GM23338 (cell line): ENCODE measurements at regions not wholly inside any gene's neighbourhood (a gene's known extent, or its start where the extent isn't known, plus 50 kb on each side); places are given as distances from the start of the nearest gene placed in this dataset.

ENCODE experiments used
- ATAC-seq: fragments of 200-7000 bp; cut with Tn5 transposase; 3 replicates; pipeline ENCODE4 v1.9.1; 2020
- DNase-seq: peaks from one replicate; pipeline ENCODE4 v3.0.0-alpha.2; 2015; ENCODE audit warnings: low spot score
- H2AFZ ChIP-seq: fragments of 200-600 bp; sonication (generic); 2 replicates; pipeline ENCODE4 v1.8.0; 2016; ENCODE audit warnings: antibody characterized with exemption, mild to moderate bottlenecking, moderate library complexity
- H3F3A ChIP-seq: fragments of 200-600 bp; sonication (generic); replicated peaks from 2 replicates; pipeline ENCODE4 v1.8.0; 2017; ENCODE audit warnings: antibody characterized with exemption, mixed run types, low read depth
- H3K27ac ChIP-seq: fragments of 200-600 bp; sonication (generic); 2 replicates; pipeline ENCODE4 v1.6.1; 2016; ENCODE audit warnings: low read depth
- H3K27me3 ChIP-seq: fragments of 200-600 bp; sonication (generic); 2 replicates; pipeline ENCODE4 v1.8.0; 2016; ENCODE audit warnings: mild to moderate bottlenecking, mixed run types, moderate library complexity; ENCODE audit not compliant: insufficient read depth
- H3K36me3 ChIP-seq: fragments of 200-600 bp; sonication (generic); 2 replicates; pipeline ENCODE4 v1.8.0; 2016; ENCODE audit warnings: mild to moderate bottlenecking; ENCODE audit not compliant: insufficient read depth
- H3K4me1 ChIP-seq: fragments of 200-600 bp; sonication (generic); 2 replicates; pipeline ENCODE4 v1.8.0; 2016; ENCODE audit warnings: mild to moderate bottlenecking, moderate library complexity; ENCODE audit not compliant: insufficient read depth
- H3K4me2 ChIP-seq: fragments of 200-600 bp; sonication (generic); 2 replicates; pipeline ENCODE4 v1.7.1; 2017; ENCODE audit warnings: mixed run types
- H3K4me3 ChIP-seq: fragments of 200-600 bp; sonication (generic); 2 replicates; pipeline ENCODE4 v1.6.1; 2016; ENCODE audit warnings: mixed run types
- H3K79me2 ChIP-seq: fragments of 200-600 bp; sonication (generic); replicated peaks from 2 replicates; pipeline ENCODE4 v1.8.0; 2017; ENCODE audit warnings: mild to moderate bottlenecking; ENCODE audit not compliant: insufficient read depth
- H3K9me2 ChIP-seq: fragments of 200-600 bp; sonication (generic); 2 replicates; pipeline ENCODE4 v1.8.0; 2017; ENCODE audit not compliant: insufficient read depth
- H4K20me1 ChIP-seq: fragments of 200-600 bp; sonication (generic); replicated peaks from 2 replicates; pipeline ENCODE4 v1.8.0; 2017; ENCODE audit warnings: mild to moderate bottlenecking; ENCODE audit not compliant: insufficient read depth
- H3K27ac Mint-ChIP-seq: 2 replicates; pipeline ENCODE4 v1.8.0; 2020; ENCODE audit warnings: inconsistent platforms, mild to moderate bottlenecking, moderate library complexity, mixed read lengths
- H3K27me3 Mint-ChIP-seq: 3 replicates; pipeline ENCODE4 v1.8.0; 2022; ENCODE audit warnings: low read depth, mild to moderate bottlenecking, moderate library complexity, mixed read lengths, inconsistent platforms; ENCODE audit not compliant: insufficient read depth, poor library complexity
- H3K36me3 Mint-ChIP-seq: 3 replicates; pipeline ENCODE4 v1.8.0; 2021; ENCODE audit warnings: low read depth, mild to moderate bottlenecking, inconsistent platforms, moderate library complexity, mixed read lengths
- H3K4me1 Mint-ChIP-seq: 3 replicates; pipeline ENCODE4 v1.8.0; 2020; ENCODE audit warnings: mild to moderate bottlenecking, inconsistent platforms, mixed read lengths
- H3K4me3 Mint-ChIP-seq: 3 replicates; pipeline ENCODE4 v1.8.0; 2021; ENCODE audit warnings: moderate library complexity, mild to moderate bottlenecking, inconsistent platforms, mixed read lengths
- H3K9me3 Mint-ChIP-seq: 3 replicates; pipeline ENCODE4 v1.8.0; 2020; ENCODE audit warnings: moderate library complexity, mild to moderate bottlenecking, inconsistent platforms, mixed read lengths
- CREB1 ChIP-seq: fragments of 250-450 bp; sonication (Bioruptor Pico); IDR thresholded peaks from 2 replicates; pipeline ENCODE4 v1.5.0; 2020; ENCODE audit warnings: low read depth, mild to moderate bottlenecking, moderate library complexity
- EZH2 ChIP-seq: fragments of 200-600 bp; sonication (generic); IDR thresholded peaks from one replicate; pipeline ENCODE4 v1.8.0; 2017; ENCODE audit warnings: antibody characterized with exemption, mild to moderate bottlenecking, low read depth; ENCODE audit not compliant: unreplicated experiment
- EZH2phosphoT487 ChIP-seq: fragments of 200-600 bp; sonication (generic); IDR thresholded peaks from one replicate; pipeline ENCODE4 v1.8.1; 2018; ENCODE audit warnings: antibody characterized with exemption; ENCODE audit not compliant: unreplicated experiment
- JUNB ChIP-seq: IDR thresholded peaks from one replicate; pipeline ENCODE4 v1.6.1; 2016; ENCODE audit warnings: antibody characterized with exemption; ENCODE audit not compliant: unreplicated experiment
- NANOG ChIP-seq: IDR thresholded peaks from 2 replicates; pipeline ENCODE4 v1.6.1; 2016; ENCODE audit warnings: antibody characterized with exemption, borderline replicate concordance
- POLR2AphosphoS5 ChIP-seq: IDR thresholded peaks from 2 replicates; pipeline ENCODE4 v1.6.1; 2016; ENCODE audit warnings: antibody characterized with exemption, low read depth
- STAT1 ChIP-seq: IDR thresholded peaks from one replicate; pipeline ENCODE4 v1.6.1; 2016; ENCODE audit warnings: antibody characterized with exemption; ENCODE audit not compliant: unreplicated experiment
- ZNF114 ChIP-seq: fragments of 250-450 bp; sonication (Bioruptor Pico); IDR thresholded peaks from 2 replicates; pipeline ENCODE4 v1.5.0; 2020; ENCODE audit warnings: mild to moderate bottlenecking, moderate library complexity
- ZNF331 ChIP-seq: fragments of 250-450 bp; sonication (Bioruptor Pico); IDR thresholded peaks from 2 replicates; pipeline ENCODE4 v1.5.0; 2020; ENCODE audit warnings: low read depth, mild to moderate bottlenecking, moderate library complexity
- TF ChIP-seq, protein P1 (sequence below), 2 experiments: fragments of 200-600 bp in 1 of 2; sonication (generic) in 1 of 2; conservative IDR thresholded peaks; 2 replicates each; pipeline versions ENCODE4 v1.5.1 to v1.6.1; 2016 to 2017; ENCODE audit warnings: antibody characterized with exemption in 2 of 2, low read depth in 2 of 2, mild to moderate bottlenecking in 2 of 2, moderate library complexity in 1 of 2
- TF ChIP-seq, protein P2 (sequence below): fragments of 250-450 bp; sonication (Bioruptor Pico); IDR thresholded peaks from 2 replicates; pipeline ENCODE4 v1.5.0; 2020; ENCODE audit warnings: mild to moderate bottlenecking, moderate library complexity
- TF ChIP-seq, protein P3 (sequence below): IDR thresholded peaks from 2 replicates; pipeline ENCODE4 v1.6.1; 2016; ENCODE audit warnings: antibody characterized with exemption
- TF ChIP-seq, protein P4 (sequence below): IDR thresholded peaks from one replicate; pipeline ENCODE4 v1.6.1; 2018; ENCODE audit warnings: antibody characterized with exemption; ENCODE audit not compliant: unreplicated experiment

DNA sequence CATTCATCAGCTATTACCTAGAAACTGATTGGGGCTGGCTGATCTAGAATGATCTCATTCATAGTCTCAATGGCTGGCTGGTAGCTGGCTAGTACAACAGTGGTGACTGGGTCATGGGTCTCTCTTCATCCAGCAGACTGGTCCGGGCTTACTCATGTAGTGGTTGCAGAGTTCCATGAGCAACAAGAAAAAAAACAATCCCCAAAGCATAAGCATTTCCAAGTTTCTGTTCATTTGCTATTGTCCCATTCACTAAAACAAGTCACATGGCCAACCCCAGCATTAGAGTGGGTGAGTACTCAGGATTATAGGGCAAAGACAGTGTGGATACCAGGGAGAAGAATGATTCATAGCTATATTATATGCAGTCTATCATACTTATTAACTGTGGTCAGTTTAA is 85.2 kb upstream of the SEMA3C start:
- H3K4me2 ChIP-seq = no peak overlapping the region
- H3K36me3 ChIP-seq = no peaks in the 10 kb centered on the region
- H3K9me3 Mint-ChIP-seq = peaks cover 4% of the 10 kb centered on the region; the same call in 2 of the 3 replicates
- H3K9me2 ChIP-seq = no peaks in the 10 kb centered on the region
- no peaks in the 10 kb centered on the region for H3F3A ChIP-seq
- no peaks in the 10 kb centered on the region for H3K36me3 Mint-ChIP-seq
- ATAC-seq = no peak
- H4K20me1 ChIP-seq = no peaks in the 10 kb centered on the region
- H2AFZ ChIP-seq = no peak overlapping the region
- H3K79me2 ChIP-seq = no peaks in the 10 kb centered on the region
- H3K4me3 ChIP-seq = no peak overlapping the region
- DNase-seq = no peak
- no peaks in the 10 kb centered on the region for H3K4me1 Mint-ChIP-seq
- H3K4me3 Mint-ChIP-seq = no peak overlapping the region
- TF ChIP-seq, protein P1, sequence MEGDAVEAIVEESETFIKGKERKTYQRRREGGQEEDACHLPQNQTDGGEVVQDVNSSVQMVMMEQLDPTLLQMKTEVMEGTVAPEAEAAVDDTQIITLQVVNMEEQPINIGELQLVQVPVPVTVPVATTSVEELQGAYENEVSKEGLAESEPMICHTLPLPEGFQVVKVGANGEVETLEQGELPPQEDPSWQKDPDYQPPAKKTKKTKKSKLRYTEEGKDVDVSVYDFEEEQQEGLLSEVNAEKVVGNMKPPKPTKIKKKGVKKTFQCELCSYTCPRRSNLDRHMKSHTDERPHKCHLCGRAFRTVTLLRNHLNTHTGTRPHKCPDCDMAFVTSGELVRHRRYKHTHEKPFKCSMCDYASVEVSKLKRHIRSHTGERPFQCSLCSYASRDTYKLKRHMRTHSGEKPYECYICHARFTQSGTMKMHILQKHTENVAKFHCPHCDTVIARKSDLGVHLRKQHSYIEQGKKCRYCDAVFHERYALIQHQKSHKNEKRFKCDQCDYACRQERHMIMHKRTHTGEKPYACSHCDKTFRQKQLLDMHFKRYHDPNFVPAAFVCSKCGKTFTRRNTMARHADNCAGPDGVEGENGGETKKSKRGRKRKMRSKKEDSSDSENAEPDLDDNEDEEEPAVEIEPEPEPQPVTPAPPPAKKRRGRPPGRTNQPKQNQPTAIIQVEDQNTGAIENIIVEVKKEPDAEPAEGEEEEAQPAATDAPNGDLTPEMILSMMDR (conservative IDR thresholded peaks at IDR 0.05; ENCODE audit: low read depth in 2 of 2) = no peak
- TF ChIP-seq, protein P2, sequence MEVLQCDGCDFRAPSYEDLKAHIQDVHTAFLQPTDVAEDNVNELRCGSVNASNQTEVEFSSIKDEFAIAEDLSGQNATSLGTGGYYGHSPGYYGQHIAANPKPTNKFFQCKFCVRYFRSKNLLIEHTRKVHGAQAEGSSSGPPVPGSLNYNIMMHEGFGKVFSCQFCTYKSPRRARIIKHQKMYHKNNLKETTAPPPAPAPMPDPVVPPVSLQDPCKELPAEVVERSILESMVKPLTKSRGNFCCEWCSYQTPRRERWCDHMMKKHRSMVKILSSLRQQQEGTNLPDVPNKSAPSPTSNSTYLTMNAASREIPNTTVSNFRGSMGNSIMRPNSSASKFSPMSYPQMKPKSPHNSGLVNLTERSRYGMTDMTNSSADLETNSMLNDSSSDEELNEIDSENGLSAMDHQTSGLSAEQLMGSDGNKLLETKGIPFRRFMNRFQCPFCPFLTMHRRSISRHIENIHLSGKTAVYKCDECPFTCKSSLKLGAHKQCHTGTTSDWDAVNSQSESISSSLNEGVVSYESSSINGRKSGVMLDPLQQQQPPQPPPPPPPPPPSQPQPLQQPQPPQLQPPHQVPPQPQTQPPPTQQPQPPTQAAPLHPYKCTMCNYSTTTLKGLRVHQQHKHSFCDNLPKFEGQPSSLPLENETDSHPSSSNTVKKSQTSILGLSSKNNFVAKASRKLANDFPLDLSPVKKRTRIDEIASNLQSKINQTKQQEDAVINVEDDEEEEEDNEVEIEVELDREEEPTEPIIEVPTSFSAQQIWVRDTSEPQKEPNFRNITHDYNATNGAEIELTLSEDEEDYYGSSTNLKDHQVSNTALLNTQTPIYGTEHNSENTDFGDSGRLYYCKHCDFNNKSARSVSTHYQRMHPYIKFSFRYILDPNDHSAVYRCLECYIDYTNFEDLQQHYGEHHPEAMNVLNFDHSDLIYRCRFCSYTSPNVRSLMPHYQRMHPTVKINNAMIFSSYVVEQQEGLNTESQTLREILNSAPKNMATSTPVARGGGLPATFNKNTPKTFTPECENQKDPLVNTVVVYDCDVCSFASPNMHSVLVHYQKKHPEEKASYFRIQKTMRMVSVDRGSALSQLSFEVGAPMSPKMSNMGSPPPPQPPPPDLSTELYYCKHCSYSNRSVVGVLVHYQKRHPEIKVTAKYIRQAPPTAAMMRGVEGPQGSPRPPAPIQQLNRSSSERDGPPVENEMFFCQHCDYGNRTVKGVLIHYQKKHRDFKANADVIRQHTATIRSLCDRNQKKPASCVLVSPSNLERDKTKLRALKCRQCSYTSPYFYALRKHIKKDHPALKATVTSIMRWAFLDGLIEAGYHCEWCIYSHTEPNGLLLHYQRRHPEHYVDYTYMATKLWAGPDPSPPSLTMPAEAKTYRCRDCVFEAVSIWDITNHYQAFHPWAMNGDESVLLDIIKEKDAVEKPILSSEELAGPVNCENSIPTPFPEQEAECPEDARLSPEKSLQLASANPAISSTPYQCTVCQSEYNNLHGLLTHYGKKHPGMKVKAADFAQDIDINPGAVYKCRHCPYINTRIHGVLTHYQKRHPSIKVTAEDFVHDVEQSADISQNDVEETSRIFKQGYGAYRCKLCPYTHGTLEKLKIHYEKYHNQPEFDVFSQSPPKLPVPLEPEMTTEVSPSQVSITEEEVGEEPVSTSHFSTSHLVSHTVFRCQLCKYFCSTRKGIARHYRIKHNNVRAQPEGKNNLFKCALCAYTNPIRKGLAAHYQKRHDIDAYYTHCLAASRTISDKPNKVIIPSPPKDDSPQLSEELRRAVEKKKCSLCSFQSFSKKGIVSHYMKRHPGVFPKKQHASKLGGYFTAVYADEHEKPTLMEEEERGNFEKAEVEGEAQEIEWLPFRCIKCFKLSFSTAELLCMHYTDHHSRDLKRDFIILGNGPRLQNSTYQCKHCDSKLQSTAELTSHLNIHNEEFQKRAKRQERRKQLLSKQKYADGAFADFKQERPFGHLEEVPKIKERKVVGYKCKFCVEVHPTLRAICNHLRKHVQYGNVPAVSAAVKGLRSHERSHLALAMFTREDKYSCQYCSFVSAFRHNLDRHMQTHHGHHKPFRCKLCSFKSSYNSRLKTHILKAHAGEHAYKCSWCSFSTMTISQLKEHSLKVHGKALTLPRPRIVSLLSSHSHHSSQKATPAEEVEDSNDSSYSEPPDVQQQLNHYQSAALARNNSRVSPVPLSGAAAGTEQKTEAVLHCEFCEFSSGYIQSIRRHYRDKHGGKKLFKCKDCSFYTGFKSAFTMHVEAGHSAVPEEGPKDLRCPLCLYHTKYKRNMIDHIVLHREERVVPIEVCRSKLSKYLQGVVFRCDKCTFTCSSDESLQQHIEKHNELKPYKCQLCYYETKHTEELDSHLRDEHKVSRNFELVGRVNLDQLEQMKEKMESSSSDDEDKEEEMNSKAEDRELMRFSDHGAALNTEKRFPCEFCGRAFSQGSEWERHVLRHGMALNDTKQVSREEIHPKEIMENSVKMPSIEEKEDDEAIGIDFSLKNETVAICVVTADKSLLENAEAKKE = no peak
- no peak for TF ChIP-seq ZNF114 (CRISPR knock-in tag)
- no peak for TF ChIP-seq POLR2AphosphoS5
- TF ChIP-seq, protein P3, sequence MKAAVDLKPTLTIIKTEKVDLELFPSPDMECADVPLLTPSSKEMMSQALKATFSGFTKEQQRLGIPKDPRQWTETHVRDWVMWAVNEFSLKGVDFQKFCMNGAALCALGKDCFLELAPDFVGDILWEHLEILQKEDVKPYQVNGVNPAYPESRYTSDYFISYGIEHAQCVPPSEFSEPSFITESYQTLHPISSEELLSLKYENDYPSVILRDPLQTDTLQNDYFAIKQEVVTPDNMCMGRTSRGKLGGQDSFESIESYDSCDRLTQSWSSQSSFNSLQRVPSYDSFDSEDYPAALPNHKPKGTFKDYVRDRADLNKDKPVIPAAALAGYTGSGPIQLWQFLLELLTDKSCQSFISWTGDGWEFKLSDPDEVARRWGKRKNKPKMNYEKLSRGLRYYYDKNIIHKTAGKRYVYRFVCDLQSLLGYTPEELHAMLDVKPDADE = no peak
- TF ChIP-seq, protein P4, sequence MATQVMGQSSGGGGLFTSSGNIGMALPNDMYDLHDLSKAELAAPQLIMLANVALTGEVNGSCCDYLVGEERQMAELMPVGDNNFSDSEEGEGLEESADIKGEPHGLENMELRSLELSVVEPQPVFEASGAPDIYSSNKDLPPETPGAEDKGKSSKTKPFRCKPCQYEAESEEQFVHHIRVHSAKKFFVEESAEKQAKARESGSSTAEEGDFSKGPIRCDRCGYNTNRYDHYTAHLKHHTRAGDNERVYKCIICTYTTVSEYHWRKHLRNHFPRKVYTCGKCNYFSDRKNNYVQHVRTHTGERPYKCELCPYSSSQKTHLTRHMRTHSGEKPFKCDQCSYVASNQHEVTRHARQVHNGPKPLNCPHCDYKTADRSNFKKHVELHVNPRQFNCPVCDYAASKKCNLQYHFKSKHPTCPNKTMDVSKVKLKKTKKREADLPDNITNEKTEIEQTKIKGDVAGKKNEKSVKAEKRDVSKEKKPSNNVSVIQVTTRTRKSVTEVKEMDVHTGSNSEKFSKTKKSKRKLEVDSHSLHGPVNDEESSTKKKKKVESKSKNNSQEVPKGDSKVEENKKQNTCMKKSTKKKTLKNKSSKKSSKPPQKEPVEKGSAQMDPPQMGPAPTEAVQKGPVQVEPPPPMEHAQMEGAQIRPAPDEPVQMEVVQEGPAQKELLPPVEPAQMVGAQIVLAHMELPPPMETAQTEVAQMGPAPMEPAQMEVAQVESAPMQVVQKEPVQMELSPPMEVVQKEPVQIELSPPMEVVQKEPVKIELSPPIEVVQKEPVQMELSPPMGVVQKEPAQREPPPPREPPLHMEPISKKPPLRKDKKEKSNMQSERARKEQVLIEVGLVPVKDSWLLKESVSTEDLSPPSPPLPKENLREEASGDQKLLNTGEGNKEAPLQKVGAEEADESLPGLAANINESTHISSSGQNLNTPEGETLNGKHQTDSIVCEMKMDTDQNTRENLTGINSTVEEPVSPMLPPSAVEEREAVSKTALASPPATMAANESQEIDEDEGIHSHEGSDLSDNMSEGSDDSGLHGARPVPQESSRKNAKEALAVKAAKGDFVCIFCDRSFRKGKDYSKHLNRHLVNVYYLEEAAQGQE = no peak
- TF ChIP-seq CREB1 (CRISPR knock-in tag) = no peak
- TF ChIP-seq STAT1 = no peak
- no peak for TF ChIP-seq EZH2phosphoT487
- no peak for TF ChIP-seq NANOG
- TF ChIP-seq ZNF331 = no peak
- no peak for TF ChIP-seq EZH2
- no peak for TF ChIP-seq JUNB
- H3K27me3 ChIP-seq = no peaks in the 10 kb centered on the region
- no peaks in the 10 kb centered on the region for H3K27me3 Mint-ChIP-seq
- H3K27ac ChIP-seq = no peak overlapping the region
- no peaks in the 10 kb centered on the region for H3K4me1 ChIP-seq
- no peak overlapping the region for H3K27ac Mint-ChIP-seq
